ENCODE measurements at regions not wholly inside any gene's neighbourhood (a gene's known extent, or its start where the extent isn't known, plus 50 kb on each side); places are given as distances from the start of the nearest gene placed in this dataset.

- no peak overlapping the region for H3K4me3 ChIP-seq (ENCODE audit: low read depth, low read length)
- no peak for TF ChIP-seq CTCF (IDR thresholded peaks at IDR 0.05; ENCODE audit: borderline replicate concordance, insufficient read depth, low read depth, low read length)
These were observed 189.1 kb upstream of the ANKRD55 start for GRCh38 chr5:56422076-56422762.

DNA sequence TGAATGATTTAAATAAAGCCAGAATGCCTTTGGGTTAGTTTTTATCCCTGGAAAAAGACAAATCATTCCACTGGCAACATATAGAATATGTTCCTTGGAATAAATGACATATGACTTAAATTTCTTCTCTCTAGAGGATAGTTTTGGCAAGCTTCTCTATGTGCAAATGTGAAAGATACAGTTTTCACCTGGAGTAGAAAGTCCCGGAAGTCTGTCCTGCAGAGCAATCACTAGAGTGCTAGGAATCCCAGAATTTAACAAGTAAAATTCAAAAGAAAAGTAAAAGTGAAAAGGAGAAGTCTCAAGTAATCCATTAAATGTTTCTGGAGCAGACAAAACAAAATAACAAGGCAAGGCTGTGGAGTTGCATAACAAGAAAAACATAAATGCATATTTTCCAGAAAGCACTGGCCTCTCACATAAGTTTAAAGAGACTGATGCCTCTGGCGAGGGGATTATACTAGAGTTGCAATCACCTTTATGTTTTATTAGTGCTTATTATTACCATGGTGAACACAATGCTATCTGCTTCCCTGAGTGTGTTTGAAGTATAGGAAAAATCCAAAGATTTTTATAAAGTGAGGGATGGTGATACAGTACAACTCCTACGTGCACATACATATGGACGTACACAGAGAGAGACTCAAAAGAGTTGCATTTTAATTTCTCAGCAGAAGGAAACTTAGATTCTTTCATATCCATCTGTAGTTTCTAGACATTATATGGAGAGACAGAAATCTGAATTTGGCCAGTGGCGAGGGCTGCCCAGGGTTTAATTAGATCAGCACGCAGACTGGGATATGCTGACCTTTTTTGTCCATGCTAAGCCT is 188.3 kb upstream of the ANKRD55 start:
- TF ChIP-seq CTCF (IDR thresholded peaks at IDR 0.05; ENCODE audit: borderline replicate concordance, insufficient read depth, low read depth, low read length): no peak
- no peak overlapping the region for H3K4me3 ChIP-seq (ENCODE audit: low read depth, low read length)

GRCh38 chr5:56420323-56420722 is 187.2 kb upstream of the ANKRD55 start:
- H3K4me3 ChIP-seq (ENCODE audit: low read depth, low read length): no peak overlapping the region
- no peak for TF ChIP-seq CTCF (IDR thresholded peaks at IDR 0.05; ENCODE audit: borderline replicate concordance, insufficient read depth, low read depth, low read length)

DNA sequence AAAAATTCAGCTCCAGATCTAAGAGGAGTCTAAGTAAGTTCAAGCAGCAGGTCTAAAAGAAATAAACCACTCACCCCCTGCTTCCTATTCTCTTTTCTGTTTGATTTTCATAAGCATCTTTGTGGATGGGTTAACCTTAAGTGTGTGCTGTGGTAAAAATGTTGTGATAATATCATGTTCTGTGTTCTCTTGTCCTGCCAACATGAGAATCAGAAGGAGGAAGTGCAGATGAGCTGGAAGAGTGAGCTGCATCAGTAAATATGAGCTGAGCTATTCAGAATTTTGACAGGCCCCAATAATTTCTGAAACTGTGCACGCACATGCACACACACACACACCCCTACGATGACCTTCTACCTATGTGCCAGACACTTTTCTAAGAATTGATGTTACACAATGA is 186.5 kb upstream of the ANKRD55 start:
- TF ChIP-seq CTCF (IDR thresholded peaks at IDR 0.05; ENCODE audit: borderline replicate concordance, insufficient read depth, low read depth, low read length): no peak
- no peak overlapping the region for H3K4me3 ChIP-seq (ENCODE audit: low read depth, low read length)

DNA sequence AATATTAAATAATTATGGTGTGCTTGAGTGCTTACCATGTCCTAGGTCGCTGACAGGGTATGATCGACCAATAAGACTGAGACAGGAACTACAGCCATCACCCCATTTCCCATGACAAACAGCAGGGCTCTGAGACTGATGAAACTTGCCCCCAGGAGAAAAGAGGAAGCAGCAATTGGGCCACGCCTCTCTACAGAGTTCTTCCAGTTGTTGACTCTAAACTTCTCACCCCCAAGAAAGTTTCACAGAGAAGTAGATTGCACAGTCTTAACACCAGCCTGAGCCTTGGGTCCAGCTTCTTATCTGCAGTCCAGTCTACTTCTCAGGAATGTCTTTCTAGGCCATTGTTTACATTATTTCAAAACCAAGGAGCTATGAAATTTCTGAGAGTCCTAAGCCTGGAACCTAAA is 182.2 kb upstream of the ANKRD55 start:
- H3K4me3 ChIP-seq (ENCODE audit: low read depth, low read length): no peak overlapping the region
- no peak for TF ChIP-seq CTCF (IDR thresholded peaks at IDR 0.05; ENCODE audit: borderline replicate concordance, insufficient read depth, low read depth, low read length)

- H3K4me3 ChIP-seq (ENCODE audit: low read depth, low read length): no peak overlapping the region
- no peak for TF ChIP-seq CTCF (IDR thresholded peaks at IDR 0.05; ENCODE audit: borderline replicate concordance, insufficient read depth, low read depth, low read length)
These were observed 180.9 kb upstream of the ANKRD55 start for GRCh38 chr5:56414066-56414465.

- no peak for TF ChIP-seq CTCF (IDR thresholded peaks at IDR 0.05; ENCODE audit: borderline replicate concordance, insufficient read depth, low read depth, low read length)
- no peak overlapping the region for H3K4me3 ChIP-seq (ENCODE audit: low read depth, low read length)
These were observed 180.4 kb upstream of the ANKRD55 start for GRCh38 chr5:56413546-56413945.

Data from GM12875 (cell line).